GM12874 (cell line): ENCODE measurements at regions not wholly inside any gene's neighbourhood (a gene's known extent, or its start where the extent isn't known, plus 50 kb on each side); places are given as distances from the start of the nearest gene placed in this dataset.

Experiments used
- CTCF ChIP-seq: IDR thresholded peaks from 2 replicates; pipeline ENCODE4 v1.5.1; 2011; ENCODE audit warnings: low read depth, mild to moderate bottlenecking, control low read depth, low read length, moderate library complexity; ENCODE audit not compliant: insufficient read depth

- TF ChIP-seq CTCF, result no peak
Observed at GRCh38 chr2:153394686-153395085, 83.9 kb downstream of the RPRM start.

- TF ChIP-seq CTCF, result no peak
Observed at GRCh38 chr2:153394247-153394646, 84.3 kb downstream of the RPRM start.

- TF ChIP-seq CTCF, result no peak
Observed at GRCh38 chr2:153393518-153393917, 85.0 kb downstream of the RPRM start.

GRCh38 chr2:153391131-153391530 is 87.4 kb downstream of the RPRM start:
- no peak for TF ChIP-seq CTCF

GRCh38 chr2:153388246-153388645 is 90.3 kb downstream of the RPRM start:
- TF ChIP-seq CTCF, result no peak

- no peak for TF ChIP-seq CTCF
Observed at GRCh38 chr2:153387203-153387602, 91.4 kb downstream of the RPRM start.

- TF ChIP-seq CTCF, result no peak
Observed at GRCh38 chr2:153386481-153386897, 92.1 kb downstream of the RPRM start.

GRCh38 chr2:153373510-153374279 is 104.9 kb downstream of the RPRM start:
- no peak for TF ChIP-seq CTCF
